ENCODE measurements at regions not wholly inside any gene's neighbourhood (a gene's known extent, or its start where the extent isn't known, plus 50 kb on each side); places are given as distances from the start of the nearest gene placed in this dataset.

DNA sequence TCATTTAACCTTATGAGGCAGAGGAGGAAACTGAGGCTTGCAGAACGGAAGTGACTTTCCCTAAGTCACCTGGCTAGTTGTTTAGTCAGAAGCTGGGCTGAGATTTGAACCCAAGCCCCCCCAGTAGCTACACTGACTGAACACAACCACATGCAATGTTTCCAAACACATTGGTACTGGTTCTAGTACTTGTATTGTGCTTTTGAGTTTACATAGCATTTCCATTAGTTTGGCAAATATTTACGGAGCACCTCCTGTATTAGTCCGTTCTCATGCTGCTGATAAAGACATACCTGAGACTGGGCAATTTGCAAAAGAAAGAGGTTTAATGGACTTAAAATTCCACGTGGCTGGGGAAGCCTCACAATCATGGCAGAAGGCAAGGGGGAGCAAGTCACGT is 56.3 kb upstream of the ITGA11 start:
- H3K4me3 ChIP-seq (replicated peaks in 1 of 3; ENCODE audit: insufficient read depth in 1 of 3, low read depth in 1 of 3, low read length in 3 of 3), result no peak overlapping the region
- H3K4me2 ChIP-seq (ENCODE audit: insufficient read depth, low read length), result no peak overlapping the region
- dilution Hi-C loops (cut with MboI; ENCODE audit: extremely low pct_ligation_motif_present, low sequenced_read_pairs) (no loop called here), intact Hi-C loops (cut with micrococcal nuclease) (no loop called here)
- H3K36me3 ChIP-seq (ENCODE audit: control insufficient read depth in 2 of 2, extremely low read depth in 1 of 2, insufficient read depth in 2 of 2, low read length in 2 of 2), result no peaks in the 10 kb centered on the region
- POLR2A ChIA-PET, result no interaction called here
- no peaks in the 10 kb centered on the region for H3K4me1 ChIP-seq (ENCODE audit: control insufficient read depth, extremely low read depth, insufficient read depth, low read length)
- H2AFZ ChIP-seq (ENCODE audit: low read depth, low read length), result no peak overlapping the region
- no TSS peak for BruUV-seq (replicated peaks)
- H3K9me3 ChIP-seq (replicated peaks; ENCODE audit: control insufficient read depth, insufficient read depth, low read length), result no peaks in the 10 kb centered on the region
- FAIRE-seq (no peak), DNase-seq (ENCODE audit: low read depth, low spot score) (no peak)
- CTCF ChIA-PET, result interaction anchor here (2.0 kb wide), 1 partner anchor 182 kb away, joined by 7 read pairs; no protein-coding TSS in a partner anchor
- peaks cover 14 to 16% of the 10 kb centered on the region in 2 experiments for H3K27me3 ChIP-seq (ENCODE audit: control insufficient read depth in 2 of 2, insufficient read depth in 2 of 2, low read length in 2 of 2)
- H3K9ac ChIP-seq (replicated peaks; ENCODE audit: extremely low read depth, insufficient read depth, low read length), result no peak overlapping the region
- H3K27ac ChIP-seq (ENCODE audit: insufficient read depth, low read depth, low read length), result no peak overlapping the region
- no peaks in the 10 kb centered on the region for H4K20me1 ChIP-seq (replicated peaks; ENCODE audit: control insufficient read depth, extremely low read depth, insufficient read depth, low read length)
- TF ChIP-seq EZH2 (IDR thresholded peaks at IDR 0.05; ENCODE audit: borderline replicate concordance, low read depth, low read length, severe bottlenecking) (no peak), MYC (IDR thresholded peaks at IDR 0.05; ENCODE audit: low read depth, low read length) (no peak), FOS (IDR thresholded peaks at IDR 0.05; ENCODE audit: borderline replicate concordance, insufficient read depth, low read length) (no peak), GATA2 (IDR thresholded peaks at IDR 0.05; ENCODE audit: insufficient read depth, insufficient read length, low read depth, low read length) (no peak), CTCF (IDR thresholded peaks at IDR 0.05; ENCODE audit: extremely low read depth in 1 of 2, insufficient read depth in 1 of 2, low read depth in 1 of 2, low read length in 2 of 2) (no peak), POLR2A (IDR thresholded peaks at IDR 0.05; ENCODE audit: low read depth, low read length) (no peak), POLR2AphosphoS5 (IDR thresholded peaks at IDR 0.05; ENCODE audit: insufficient read depth, low read depth, low read length) (no peak), JUN (IDR thresholded peaks at IDR 0.05; ENCODE audit: borderline replicate concordance, insufficient read depth, insufficient read length, low read depth) (no peak)
- TF ChIP-seq, protein P1, sequence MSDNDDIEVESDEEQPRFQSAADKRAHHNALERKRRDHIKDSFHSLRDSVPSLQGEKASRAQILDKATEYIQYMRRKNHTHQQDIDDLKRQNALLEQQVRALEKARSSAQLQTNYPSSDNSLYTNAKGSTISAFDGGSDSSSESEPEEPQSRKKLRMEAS (IDR thresholded peaks at IDR 0.05; ENCODE audit: insufficient read depth, insufficient read length), result no peak
- H3K9me1 ChIP-seq (replicated peaks; ENCODE audit: control insufficient read depth, extremely low read depth, insufficient read depth, low read length), result no peaks in the 10 kb centered on the region
- no peaks in the 10 kb centered on the region for H3K79me2 ChIP-seq (ENCODE audit: control insufficient read depth, insufficient read depth, low read length)

Data from endothelial cell of umbilical vein (primary cell).